AG20443 (cell line): ENCODE measurements at regions not wholly inside any gene's neighbourhood (a gene's known extent, or its start where the extent isn't known, plus 50 kb on each side); places are given as distances from the start of the nearest gene placed in this dataset.
"Not testable (repeated sequence)": the region's sequence is repeated elsewhere in the genome, so short reads cannot be mapped to it uniquely, and the experiment has no call there.

Experiments used
- DNase-seq: peaks from one replicate; pipeline ENCODE4 v3.0.0; 2012; ENCODE audit warnings: low spot score, mixed read lengths

GRCh38 chr3:63096248-63097058 is 181.7 kb upstream of the SYNPR start:
- DNase-seq: no peak

- DNase-seq: no peak
Measured at GRCh38 chr3:63097396-63097795, 180.7 kb upstream of the SYNPR start.

GRCh38 chr3:63116922-63117321 is 161.2 kb upstream of the SYNPR start:
- no peak for DNase-seq

GRCh38 chr3:63124090-63124489 is 154.0 kb upstream of the SYNPR start:
- no peak for DNase-seq

- DNase-seq: no peak
Measured at GRCh38 chr3:63126530-63126929, 151.6 kb upstream of the SYNPR start.

GRCh38 chr3:63128380-63128779 is 149.7 kb upstream of the SYNPR start:
- no peak for DNase-seq

- DNase-seq: no peak
Measured at GRCh38 chr3:63130625-63131024, 147.5 kb upstream of the SYNPR start.

GRCh38 chr3:63132461-63133250 is 145.5 kb upstream of the SYNPR start:
- peak; percentile 22 for DNase-seq

- peak; percentile 13 for DNase-seq
Measured at GRCh38 chr3:63135367-63135766, 142.7 kb upstream of the SYNPR start.

GRCh38 chr3:63136249-63136648 is 141.9 kb upstream of the SYNPR start:
- not testable (repeated sequence) for DNase-seq

GRCh38 chr3:63142681-63143080 is 135.4 kb upstream of the SYNPR start:
- DNase-seq: no peak

- no peak for DNase-seq
Measured at GRCh38 chr3:63146154-63146553, 132.0 kb upstream of the SYNPR start.

GRCh38 chr3:63150880-63151279 is 127.2 kb upstream of the SYNPR start:
- no peak for DNase-seq

GRCh38 chr3:63151897-63152296 is 126.2 kb upstream of the SYNPR start:
- DNase-seq: no peak

- DNase-seq: no peak
Measured at GRCh38 chr3:63159764-63160163, 118.3 kb upstream of the SYNPR start.

- no peak for DNase-seq
Measured at GRCh38 chr3:63167113-63167512, 111.0 kb upstream of the SYNPR start.

- no peak for DNase-seq
Measured at GRCh38 chr3:63168179-63168578, 109.9 kb upstream of the SYNPR start.

GRCh38 chr3:63179862-63180522 is 98.1 kb upstream of the SYNPR start:
- no peak for DNase-seq

GRCh38 chr3:63192248-63192647 is 85.9 kb upstream of the SYNPR start:
- DNase-seq: no peak

- peak; percentile 40 for DNase-seq
Measured at GRCh38 chr3:63193647-63194046, 84.5 kb upstream of the SYNPR start.

- DNase-seq: no peak
Measured at GRCh38 chr3:63199606-63200005, 78.5 kb upstream of the SYNPR start.

- no peak for DNase-seq
Measured at GRCh38 chr3:63202529-63202928, 75.6 kb upstream of the SYNPR start.

- no peak for DNase-seq
Measured at GRCh38 chr3:63207066-63207590, 71.0 kb upstream of the SYNPR start.
